H1 (cell line): ENCODE measurements at regions not wholly inside any gene's neighbourhood (a gene's known extent, or its start where the extent isn't known, plus 50 kb on each side); places are given as distances from the start of the nearest gene placed in this dataset.

Experiments
- CTCF ChIA-PET: fragments of 300-600 bp; sonication (Branson Sonifier 250); formaldehyde crosslinking; loops from one replicate; lab custom pipeline; 2021; ENCODE audit not compliant: partially characterized antibody; lab: Charles Lee
- POLR2A ChIA-PET: fragments of 300-600 bp; sonication (Branson Sonifier 250); formaldehyde crosslinking; loops from one replicate; lab custom pipeline; 2021; ENCODE audit warnings: inconsistent platforms; ENCODE audit not compliant: partially characterized antibody; lab: Charles Lee
- DNase-seq, 2 experiments: peaks; one replicate each; pipeline versions ENCODE4 v3.0.0 to v3.0.0-alpha.2; 2010 to 2022; ENCODE audit warnings: low spot score in 2 of 2, low read depth in 1 of 2, mixed read lengths in 1 of 2
- FAIRE-seq: peaks from 2 replicates; lab custom pipeline; 2011; peaks lifted over from hg19 to GRCh38; lab: Jason Lieb, UNC
- H2AFZ ChIP-seq: 2 replicates; pipeline ENCODE4 v1.8.1; 2012; ENCODE audit warnings: low read length, inconsistent platforms
- H2AK5ac ChIP-seq: 2 replicates; pipeline ENCODE4 v1.6.1; 2013; ENCODE audit warnings: low read depth, low read length
- H2BK120ac ChIP-seq: replicated peaks from 2 replicates; pipeline ENCODE3; 2013; ENCODE audit warnings: low read depth, low read length, inconsistent platforms
- H2BK12ac ChIP-seq: 2 replicates; pipeline ENCODE4 v1.6.1; 2013; ENCODE audit warnings: low read depth, low read length
- H2BK15ac ChIP-seq: 2 replicates; pipeline ENCODE4 v1.6.1; 2013; ENCODE audit warnings: low read length
- H2BK20ac ChIP-seq: 2 replicates; pipeline ENCODE4 v1.6.1; 2013; ENCODE audit warnings: low read length
- H2BK5ac ChIP-seq: 2 replicates; pipeline ENCODE4 v1.6.1; 2013; ENCODE audit warnings: low read depth, low read length
- H3K14ac ChIP-seq: 2 replicates; pipeline ENCODE4 v1.6.1; 2013; ENCODE audit warnings: inconsistent platforms; ENCODE audit not compliant: insufficient read length
- H3K18ac ChIP-seq: 2 replicates; pipeline ENCODE4 v1.6.1; 2013; ENCODE audit warnings: low read length; ENCODE audit errors: extremely low read depth
- H3K23ac ChIP-seq: 2 replicates; pipeline ENCODE4 v1.6.1; 2013; ENCODE audit warnings: inconsistent platforms; ENCODE audit not compliant: insufficient read length
- H3K23me2 ChIP-seq: 2 replicates; pipeline ENCODE4 v1.6.1; 2013; ENCODE audit warnings: low read depth, low read length
- H3K27ac ChIP-seq: 2 replicates; pipeline ENCODE4 v1.6.1; 2011; ENCODE audit warnings: low read depth, low read length, inconsistent platforms
- H3K27me3 ChIP-seq, 4 experiments: replicated peaks in 1 of 4; 1 replicate in 1 of 4; 2 replicates in 3 of 4; pipeline versions ENCODE4 v1.6.1 to v1.8.1; 2011 to 2013; ENCODE audit warnings: low read length in 3 of 4, mild to moderate bottlenecking in 3 of 4, inconsistent platforms in 2 of 4, mixed read lengths in 2 of 4, moderate library complexity in 1 of 4; ENCODE audit not compliant: control insufficient read depth in 3 of 4, insufficient read depth in 3 of 4; ENCODE audit errors: extremely low read depth in 1 of 4
- H3K36me3 ChIP-seq, 4 experiments: 2 replicates each; pipeline versions ENCODE4 v1.6.1 to v1.8.1; 2011 to 2013; ENCODE audit warnings: mild to moderate bottlenecking in 4 of 4, low read length in 3 of 4, moderate library complexity in 2 of 4, control low read depth in 1 of 4, inconsistent platforms in 1 of 4; ENCODE audit not compliant: insufficient read depth in 4 of 4, control insufficient read depth in 2 of 4
- H3K4ac ChIP-seq: replicated peaks from 2 replicates; pipeline ENCODE3; 2013; ENCODE audit warnings: low read length, low read depth, mixed read lengths, inconsistent platforms; ENCODE audit not compliant: insufficient read length
- H3K4me1 ChIP-seq, 4 experiments: replicated peaks in 1 of 4; 1 replicate in 1 of 4; 2 replicates in 3 of 4; pipeline versions ENCODE4 v1.6.1 to v1.8.1; 2011 to 2013; ENCODE audit warnings: low read length in 3 of 4, inconsistent platforms in 2 of 4, mixed read lengths in 1 of 4; ENCODE audit not compliant: insufficient read depth in 4 of 4, control insufficient read depth in 3 of 4
- H3K4me2 ChIP-seq, 2 experiments: 2 replicates each; pipeline versions ENCODE4 v1.6.1 to v1.8.1; 2011 to 2013; ENCODE audit warnings: low read depth in 2 of 2, low read length in 2 of 2, control low read depth in 1 of 2, inconsistent platforms in 1 of 2, mild to moderate bottlenecking in 1 of 2; ENCODE audit not compliant: insufficient read depth in 1 of 2
- H3K4me3 ChIP-seq, 4 experiments: fragments of 200-600, 300-600 bp in 1 of 4; sonication (generic), shearing (Covaris generic), sonication (Bioruptor Twin) in 1 of 4; 2 replicates each; pipeline versions ENCODE4 v1.5.1 to v1.8.1; 2011 to 2016; ENCODE audit warnings: low read length in 4 of 4, low read depth in 3 of 4, control low read depth in 2 of 4, inconsistent platforms in 2 of 4, mild to moderate bottlenecking in 2 of 4, mixed read lengths in 1 of 4, moderate library complexity in 1 of 4; ENCODE audit not compliant: insufficient read depth in 2 of 4; ENCODE audit errors: extremely low read depth in 1 of 4
- H3K56ac ChIP-seq: replicated peaks from 2 replicates; pipeline ENCODE3; 2013; ENCODE audit warnings: low read depth, mild to moderate bottlenecking, mixed read lengths, low read length, inconsistent platforms; ENCODE audit not compliant: insufficient read length
- H3K79me1 ChIP-seq: 2 replicates; pipeline ENCODE4 v1.6.1; 2013; ENCODE audit warnings: low read depth, low read length, control low read depth
- H3K79me2 ChIP-seq, 2 experiments: 2 replicates each; pipeline versions ENCODE4 v1.6.1 to v1.8.1; 2012 to 2013; ENCODE audit warnings: low read length in 2 of 2, mild to moderate bottlenecking in 2 of 2, inconsistent platforms in 1 of 2; ENCODE audit not compliant: insufficient read depth in 2 of 2, control insufficient read depth in 1 of 2
- H3K9ac ChIP-seq, 4 experiments: replicated peaks in 1 of 4; 1 replicate in 1 of 4; 2 replicates in 3 of 4; pipeline versions ENCODE4 v1.6.1 to v1.8.1; 2011 to 2013; ENCODE audit warnings: low read depth in 3 of 4, low read length in 3 of 4, control low read depth in 2 of 4, mild to moderate bottlenecking in 2 of 4, moderate library complexity in 2 of 4, inconsistent platforms in 1 of 4; ENCODE audit errors: extremely low read depth in 1 of 4
- H3K9me3 ChIP-seq, 2 experiments: 2 replicates each; pipeline versions ENCODE4 v1.6.1 to v1.8.1; 2012 to 2013; ENCODE audit warnings: mild to moderate bottlenecking in 2 of 2, moderate library complexity in 2 of 2, control low read depth in 1 of 2, inconsistent platforms in 1 of 2, low read depth in 1 of 2, low read length in 1 of 2, mixed read lengths in 1 of 2; ENCODE audit not compliant: insufficient read depth in 2 of 2
- H4K20me1 ChIP-seq, 2 experiments: replicated peaks in 1 of 2; 2 replicates each; pipeline versions ENCODE3 to v1.8.1; 2011 to 2013; ENCODE audit warnings: inconsistent platforms in 2 of 2, low read length in 2 of 2, mild to moderate bottlenecking in 1 of 2; ENCODE audit not compliant: insufficient read depth in 2 of 2, control insufficient read depth in 1 of 2
- H4K5ac ChIP-seq: 2 replicates; pipeline ENCODE4 v1.6.1; 2013; ENCODE audit warnings: low read length, low read depth, mixed read lengths, inconsistent platforms; ENCODE audit not compliant: insufficient read length
- H4K8ac ChIP-seq: 2 replicates; pipeline ENCODE4 v1.8.0; 2013; ENCODE audit warnings: mild to moderate bottlenecking, moderate library complexity, low read length, inconsistent platforms; ENCODE audit not compliant: insufficient read depth; ENCODE audit errors: extremely low read depth
- H4K91ac ChIP-seq: replicated peaks from 2 replicates; pipeline ENCODE3; 2013; ENCODE audit warnings: low read length, mixed read lengths, inconsistent platforms; ENCODE audit not compliant: insufficient read length
- NRF1 ChIP-seq: IDR thresholded peaks from 2 replicates; pipeline ENCODE4 v1.6.1; 2011; ENCODE audit warnings: mild to moderate bottlenecking, low read depth, low read length, improper control_type of control experiment
- SIRT6 ChIP-seq: IDR thresholded peaks from one replicate; pipeline ENCODE4 v1.7.1; 2012; ENCODE audit warnings: low read length, inconsistent platforms
- WGBS, 2 experiments: shearing (Covaris generic) in 1 of 2; methylation state at CpG; one replicate each; pipeline versions ENCODE4 v1.1.6 to v1.1.7; 2013 to 2015; ENCODE audit warnings: low lambda C conversion rate in 2 of 2, mixed read lengths in 2 of 2, inconsistent platforms in 1 of 2, low coverage in 1 of 2, missing lambda C conversion rate in 1 of 2; ENCODE audit not compliant: insufficient replicate concordance in 2 of 2, insufficient coverage in 1 of 2, insufficient read length in 1 of 2; ENCODE audit errors: extremely low coverage in 1 of 2, missing lambda C conversion rate in 1 of 2; 5-methylcytosine and 5-hydroxymethylcytosine counted together

GRCh38 chr13:52931539-52932431, 83.3 kb upstream of the PCDH8 start:
- Histone ChIP-seq H2AK5ac (no peak overlapping the region), H2BK12ac (no peak overlapping the region), H3K79me2 (no peaks in the 10 kb centered on the region), H2BK15ac (no peak overlapping the region), H3K9me3 (no peaks in the 10 kb centered on the region), H4K20me1 (no peaks in the 10 kb centered on the region), H3K79me1 (no peaks in the 10 kb centered on the region; the same call in 1 of the 2 replicates), H3K23ac (no peak overlapping the region), H2BK5ac (no peak overlapping the region), H3K23me2 (no peaks in the 10 kb centered on the region), H3K4me1 (no peaks in the 10 kb centered on the region), H4K8ac (no peak overlapping the region), H4K5ac (no peak overlapping the region), H2BK20ac (no peak overlapping the region), H3K4me2 (no peak overlapping the region), H3K27ac (no peak overlapping the region), H3K9ac (no peak overlapping the region), H3K4me3 (no peak overlapping the region), H2BK120ac (no peak overlapping the region), H4K91ac (no peak overlapping the region), H3K36me3 (no peaks in the 10 kb centered on the region), H3K18ac (no peak overlapping the region), H3K4ac (no peak overlapping the region), H3K27me3 (no peaks in the 10 kb centered on the region), H2AFZ (no peak overlapping the region), H3K56ac (no peak overlapping the region), H3K14ac (no peak overlapping the region)
- 89% methylated on average over 4 of the region's 4 CpGs; no CpG with 5 or more reads in 1 of the 2 experiments for WGBS, 2 experiments
- no peak for FAIRE-seq
- POLR2A ChIA-PET, result no interaction called here
- no peak for DNase-seq
- CTCF ChIA-PET, result interaction anchor here (0.7 to 2.1 kb wide), 9 partner anchors 10 to 84 kb away, joined by 3 to 12 read pairs (median 4); no protein-coding TSS in a partner anchor
- TF ChIP-seq SIRT6, result no peak
- TF ChIP-seq NRF1, result no peak
